Retinal pigment epithelial cell (primary cell): ENCODE measurements at regions not wholly inside any gene's neighbourhood (a gene's known extent, or its start where the extent isn't known, plus 50 kb on each side); places are given as distances from the start of the nearest gene placed in this dataset.

Experiments
- DNase-seq: peaks from one replicate; pipeline ENCODE4 v3.0.0-alpha.2; 2010; ENCODE audit warnings: low read depth
- H3K4me3 ChIP-seq: 2 replicates; pipeline ENCODE4 v1.5.1; 2011; ENCODE audit warnings: mild to moderate bottlenecking, low read length, control low read depth, moderate library complexity
- TF ChIP-seq, protein P1 (sequence below): conservative IDR thresholded peaks from 2 replicates; pipeline ENCODE4 v1.5.1; 2011; ENCODE audit warnings: low read depth, low read length, control low read depth, inconsistent platforms

DNA sequence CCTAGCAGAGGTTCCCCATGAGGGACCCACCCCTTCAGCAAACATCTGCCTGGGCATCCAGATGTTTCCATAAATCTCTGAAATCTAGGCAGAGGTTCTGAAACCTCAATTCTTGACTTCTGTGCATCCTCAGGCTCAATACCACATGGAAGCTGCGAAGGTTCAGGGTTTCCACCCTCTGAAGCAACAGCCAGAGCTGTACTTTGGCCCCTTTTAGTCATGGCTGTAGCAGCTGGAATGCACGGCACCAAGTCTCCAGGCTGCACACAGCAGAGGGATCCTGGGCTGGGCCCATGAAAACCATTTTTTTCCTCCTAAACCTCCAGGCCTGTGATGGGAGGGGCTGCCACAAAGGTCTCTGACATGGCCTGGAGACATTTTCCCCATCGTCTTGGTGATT lies 93.0 kb upstream of the FIGN start:
- TF ChIP-seq, protein P1, sequence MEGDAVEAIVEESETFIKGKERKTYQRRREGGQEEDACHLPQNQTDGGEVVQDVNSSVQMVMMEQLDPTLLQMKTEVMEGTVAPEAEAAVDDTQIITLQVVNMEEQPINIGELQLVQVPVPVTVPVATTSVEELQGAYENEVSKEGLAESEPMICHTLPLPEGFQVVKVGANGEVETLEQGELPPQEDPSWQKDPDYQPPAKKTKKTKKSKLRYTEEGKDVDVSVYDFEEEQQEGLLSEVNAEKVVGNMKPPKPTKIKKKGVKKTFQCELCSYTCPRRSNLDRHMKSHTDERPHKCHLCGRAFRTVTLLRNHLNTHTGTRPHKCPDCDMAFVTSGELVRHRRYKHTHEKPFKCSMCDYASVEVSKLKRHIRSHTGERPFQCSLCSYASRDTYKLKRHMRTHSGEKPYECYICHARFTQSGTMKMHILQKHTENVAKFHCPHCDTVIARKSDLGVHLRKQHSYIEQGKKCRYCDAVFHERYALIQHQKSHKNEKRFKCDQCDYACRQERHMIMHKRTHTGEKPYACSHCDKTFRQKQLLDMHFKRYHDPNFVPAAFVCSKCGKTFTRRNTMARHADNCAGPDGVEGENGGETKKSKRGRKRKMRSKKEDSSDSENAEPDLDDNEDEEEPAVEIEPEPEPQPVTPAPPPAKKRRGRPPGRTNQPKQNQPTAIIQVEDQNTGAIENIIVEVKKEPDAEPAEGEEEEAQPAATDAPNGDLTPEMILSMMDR: no peak
- no peak for DNase-seq

DNA sequence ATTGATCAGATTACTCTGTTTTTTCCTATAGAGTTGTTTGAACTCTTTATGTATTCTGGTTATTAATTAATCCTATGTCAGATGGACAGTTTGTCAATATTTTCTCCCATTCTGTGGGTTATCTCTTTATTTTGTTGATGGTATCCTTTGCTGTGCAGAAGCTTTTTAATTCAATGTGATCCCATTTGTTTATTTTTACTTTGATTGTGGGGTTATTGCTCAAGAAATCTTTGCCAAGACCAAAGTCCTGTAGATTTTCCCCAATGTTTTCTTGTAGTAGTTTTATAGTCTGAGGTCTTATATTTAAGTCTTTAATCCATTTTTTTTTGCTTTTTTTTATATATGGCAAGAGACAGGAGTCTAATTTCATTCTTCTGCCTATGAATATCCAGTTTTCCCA lies 86.2 kb upstream of the FIGN start:
- no peak overlapping the region for H3K4me3 ChIP-seq
- no peak for DNase-seq
- TF ChIP-seq, protein P1: no peak

More for the DNA sequence above, 93.0 kb upstream of the FIGN start:
- H3K4me3 ChIP-seq: no peak overlapping the region

DNA sequence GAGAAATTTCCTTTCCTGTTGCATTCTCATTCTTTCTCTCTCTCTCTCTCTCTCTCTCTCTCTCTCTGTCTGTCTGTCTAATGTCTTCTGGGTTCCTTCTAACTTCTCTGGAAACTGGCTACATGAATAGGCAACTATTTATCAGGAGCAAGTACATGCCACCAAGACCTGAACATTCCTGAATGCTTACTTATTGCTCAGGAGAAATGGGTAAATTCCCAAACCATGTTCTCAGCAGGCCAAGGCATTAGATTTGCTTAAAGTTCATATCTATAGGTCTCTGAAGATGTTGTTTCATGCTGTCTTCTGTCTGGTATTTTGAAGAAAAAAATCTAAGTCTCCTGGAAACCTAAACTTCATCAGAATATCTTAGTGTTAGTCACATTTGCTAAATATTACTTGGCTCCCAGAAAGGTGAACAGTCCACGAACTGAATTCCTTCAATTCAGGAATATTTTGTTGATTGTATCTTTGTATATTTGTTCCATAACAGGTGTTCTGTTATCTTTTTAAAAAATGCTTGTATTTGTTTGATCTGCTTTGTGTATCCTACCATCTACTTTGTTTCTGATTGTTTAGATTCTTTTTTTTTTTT lies 77.2 kb upstream of the FIGN start:
- no peak overlapping the region for H3K4me3 ChIP-seq
- TF ChIP-seq, protein P1: no peak
- no peak for DNase-seq

DNA sequence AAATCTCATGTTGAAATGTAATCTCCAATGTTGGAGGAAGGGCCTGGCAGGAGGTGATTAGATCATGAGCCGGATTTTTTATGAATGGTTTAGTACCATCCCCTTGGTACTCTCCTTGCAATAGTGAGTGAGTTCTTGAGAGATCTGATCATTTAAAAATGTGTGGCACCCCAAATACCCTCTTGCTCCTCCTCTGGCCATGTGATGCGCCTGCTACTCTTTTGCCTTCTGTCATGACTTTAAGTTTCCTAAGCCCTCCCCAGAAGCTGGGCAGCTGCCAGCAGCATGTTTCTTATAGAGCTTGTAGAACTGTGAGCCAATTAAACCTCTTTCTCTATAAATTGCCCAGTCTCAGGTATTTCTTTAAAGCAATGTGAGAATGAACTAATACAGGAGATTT lies 72.6 kb upstream of the FIGN start:
- DNase-seq: no peak
- no peak overlapping the region for H3K4me3 ChIP-seq
- TF ChIP-seq, protein P1: no peak

DNA sequence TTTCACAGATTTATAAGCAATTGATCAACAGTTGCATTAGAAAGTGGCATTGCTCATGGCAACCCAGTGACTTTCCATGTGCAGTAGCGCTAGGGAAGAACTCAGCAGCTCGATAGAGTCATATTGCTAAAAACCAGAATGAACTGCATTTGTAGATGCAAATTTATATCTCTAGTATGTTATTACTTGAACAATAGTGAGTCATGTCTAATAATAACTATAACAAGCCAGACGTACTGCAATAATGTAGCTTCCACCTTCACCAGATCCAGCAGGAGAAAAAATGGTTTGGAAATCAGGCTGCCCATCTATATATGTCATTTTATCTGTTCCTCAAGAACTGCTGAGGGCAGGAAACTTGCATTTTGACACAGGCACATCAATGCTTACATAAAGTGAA lies 66.5 kb upstream of the FIGN start:
- no peak for DNase-seq
- TF ChIP-seq, protein P1: no peak
- no peak overlapping the region for H3K4me3 ChIP-seq

DNA sequence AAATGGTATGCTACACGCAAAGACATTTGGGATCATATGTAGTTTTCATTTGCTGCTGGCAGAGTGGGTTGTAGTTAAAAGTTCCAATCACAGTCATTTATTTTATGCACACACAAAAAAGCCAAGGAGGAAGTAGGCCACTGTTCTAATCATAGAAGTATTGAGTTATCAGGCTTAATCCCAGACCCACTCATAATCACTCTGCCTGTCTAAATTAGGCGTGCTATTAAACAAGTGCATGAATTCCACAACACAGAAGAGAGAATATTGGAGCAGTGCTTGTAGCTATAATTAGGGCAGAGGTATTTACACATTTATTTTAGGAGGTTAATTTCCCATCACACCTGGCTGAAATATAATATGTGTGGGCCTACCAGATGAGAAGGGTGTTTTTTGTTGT lies 65.7 kb upstream of the FIGN start:
- H3K4me3 ChIP-seq: no peak overlapping the region
- DNase-seq: no peak
- TF ChIP-seq, protein P1: no peak

DNA sequence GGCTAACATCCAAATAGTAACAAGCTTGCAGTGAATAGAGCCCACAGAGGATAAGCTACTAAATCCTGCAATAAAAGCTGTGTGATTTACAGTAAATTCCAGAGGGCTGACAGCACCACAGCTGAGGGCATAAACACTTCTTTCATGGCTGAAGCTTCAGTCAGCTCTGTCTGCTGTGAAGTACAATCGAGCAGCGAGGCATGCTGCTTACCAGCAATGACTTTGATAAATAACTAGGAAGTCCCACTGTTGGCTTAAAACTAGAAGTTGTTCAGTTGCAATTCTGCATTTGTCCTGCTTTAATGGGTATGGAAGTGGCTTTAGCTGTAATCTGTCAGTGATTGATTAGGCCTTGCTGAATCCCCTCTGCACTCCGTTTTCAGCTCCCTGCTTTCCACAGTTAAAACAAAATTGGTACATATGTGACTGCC lies 65.2 kb upstream of the FIGN start:
- TF ChIP-seq, protein P1: no peak
- peak; percentile 74 for DNase-seq
- H3K4me3 ChIP-seq: no peak overlapping the region
